ENCODE measurements at regions not wholly inside any gene's neighbourhood (a gene's known extent, or its start where the extent isn't known, plus 50 kb on each side); places are given as distances from the start of the nearest gene placed in this dataset.
"Not testable (repeated sequence)": the region's sequence is repeated elsewhere in the genome, so short reads cannot be mapped to it uniquely, and the experiment has no call there.

GRCh38 chr14:85853996-85854526 is 324.1 kb downstream of the FLRT2 start:
- BruUV-seq (replicated peaks), result no TSS peak
- no peak overlapping the region for H3K27ac Mint-ChIP-seq (ENCODE audit: unreplicated experiment)
- no peaks in the 10 kb centered on the region for H3K27me3 Mint-ChIP-seq (ENCODE audit: unreplicated experiment)
- CTCF ChIA-PET, result no interaction called here
- no peaks in the 10 kb centered on the region for H3K4me1 Mint-ChIP-seq (ENCODE audit: low read depth, unreplicated experiment)
- DNase-seq, result no peak
- intact Hi-C loops (cut with micrococcal nuclease; ENCODE audit: unreplicated experiment), result no loop called here
- H3K36me3 Mint-ChIP-seq (ENCODE audit: insufficient read depth, unreplicated experiment), result no peaks in the 10 kb centered on the region
- TF ChIP-seq, protein P1, sequence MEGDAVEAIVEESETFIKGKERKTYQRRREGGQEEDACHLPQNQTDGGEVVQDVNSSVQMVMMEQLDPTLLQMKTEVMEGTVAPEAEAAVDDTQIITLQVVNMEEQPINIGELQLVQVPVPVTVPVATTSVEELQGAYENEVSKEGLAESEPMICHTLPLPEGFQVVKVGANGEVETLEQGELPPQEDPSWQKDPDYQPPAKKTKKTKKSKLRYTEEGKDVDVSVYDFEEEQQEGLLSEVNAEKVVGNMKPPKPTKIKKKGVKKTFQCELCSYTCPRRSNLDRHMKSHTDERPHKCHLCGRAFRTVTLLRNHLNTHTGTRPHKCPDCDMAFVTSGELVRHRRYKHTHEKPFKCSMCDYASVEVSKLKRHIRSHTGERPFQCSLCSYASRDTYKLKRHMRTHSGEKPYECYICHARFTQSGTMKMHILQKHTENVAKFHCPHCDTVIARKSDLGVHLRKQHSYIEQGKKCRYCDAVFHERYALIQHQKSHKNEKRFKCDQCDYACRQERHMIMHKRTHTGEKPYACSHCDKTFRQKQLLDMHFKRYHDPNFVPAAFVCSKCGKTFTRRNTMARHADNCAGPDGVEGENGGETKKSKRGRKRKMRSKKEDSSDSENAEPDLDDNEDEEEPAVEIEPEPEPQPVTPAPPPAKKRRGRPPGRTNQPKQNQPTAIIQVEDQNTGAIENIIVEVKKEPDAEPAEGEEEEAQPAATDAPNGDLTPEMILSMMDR (IDR thresholded peaks at IDR 0.05; ENCODE audit: unreplicated experiment), result no peak
- H3K4me3 Mint-ChIP-seq (ENCODE audit: low read depth, unreplicated experiment), result no peak overlapping the region
- peaks cover 3% of the 10 kb centered on the region for H3K9me3 Mint-ChIP-seq (ENCODE audit: low read depth, unreplicated experiment)

DNA sequence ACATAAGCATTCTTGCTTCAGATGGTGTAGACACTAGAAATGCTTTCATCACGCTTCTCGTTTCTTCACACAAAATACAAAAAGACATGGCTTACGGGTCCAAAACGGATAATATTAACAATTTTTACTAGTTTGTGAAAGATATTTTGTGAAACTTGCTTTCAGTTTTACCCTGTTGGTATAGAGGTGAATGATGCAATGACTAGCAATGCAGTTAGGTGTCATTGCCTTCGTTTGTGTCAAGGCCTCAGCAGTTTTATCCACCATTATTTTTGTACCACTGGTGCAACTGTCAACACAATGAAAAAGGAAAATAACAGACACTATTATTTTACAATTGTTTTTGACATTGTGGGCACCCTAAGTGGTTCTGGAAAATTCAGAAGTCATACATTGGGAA is 323.0 kb downstream of the FLRT2 start:
- Mint-ChIP-seq H3K4me3 (ENCODE audit: low read depth, unreplicated experiment) (no peak overlapping the region), H3K27me3 (ENCODE audit: unreplicated experiment) (no peaks in the 10 kb centered on the region), H3K36me3 (ENCODE audit: insufficient read depth, unreplicated experiment) (no peaks in the 10 kb centered on the region), H3K27ac (ENCODE audit: unreplicated experiment) (no peak overlapping the region), H3K4me1 (ENCODE audit: low read depth, unreplicated experiment) (no peaks in the 10 kb centered on the region), H3K9me3 (ENCODE audit: low read depth, unreplicated experiment) (no peaks in the 10 kb centered on the region)
- DNase-seq, result no peak
- intact Hi-C loops (cut with micrococcal nuclease; ENCODE audit: unreplicated experiment), result no loop called here
- CTCF ChIA-PET, result interaction anchor here (0.7 kb wide), 1 partner anchor 647 kb away, joined by 3 read pairs; no protein-coding TSS in a partner anchor
- no TSS peak for BruUV-seq (replicated peaks)
- TF ChIP-seq, protein P1 (IDR thresholded peaks at IDR 0.05; ENCODE audit: unreplicated experiment), result no peak

- H3K9me3 Mint-ChIP-seq (ENCODE audit: low read depth, unreplicated experiment); H3K4me1 Mint-ChIP-seq (ENCODE audit: low read depth, unreplicated experiment); H3K36me3 Mint-ChIP-seq (ENCODE audit: insufficient read depth, unreplicated experiment); H3K27me3 Mint-ChIP-seq (ENCODE audit: unreplicated experiment); H3K4me3 Mint-ChIP-seq (ENCODE audit: low read depth, unreplicated experiment); H3K27ac Mint-ChIP-seq (ENCODE audit: unreplicated experiment); BruUV-seq (replicated peaks); DNase-seq; intact Hi-C loops (cut with micrococcal nuclease; ENCODE audit: unreplicated experiment): not testable (repeated sequence)
- CTCF ChIA-PET, result interaction anchor here (0.6 to 0.7 kb wide), 2 partner anchors 385 to 647 kb away, joined by 3 read pairs; no protein-coding TSS in a partner anchor
These were observed 322.2 kb downstream of the FLRT2 start for GRCh38 chr14:85852123-85852522.

GRCh38 chr14:85830549-85830948 is 300.6 kb downstream of the FLRT2 start:
- H3K27me3 Mint-ChIP-seq (ENCODE audit: unreplicated experiment); H3K4me3 Mint-ChIP-seq (ENCODE audit: low read depth, unreplicated experiment); H3K36me3 Mint-ChIP-seq (ENCODE audit: insufficient read depth, unreplicated experiment); DNase-seq; CTCF ChIA-PET; BruUV-seq (replicated peaks); H3K4me1 Mint-ChIP-seq (ENCODE audit: low read depth, unreplicated experiment); intact Hi-C loops (cut with micrococcal nuclease; ENCODE audit: unreplicated experiment); H3K27ac Mint-ChIP-seq (ENCODE audit: unreplicated experiment): not testable (repeated sequence)
- peaks cover 12% of the 10 kb centered on the region for H3K9me3 Mint-ChIP-seq (ENCODE audit: low read depth, unreplicated experiment)

DNA sequence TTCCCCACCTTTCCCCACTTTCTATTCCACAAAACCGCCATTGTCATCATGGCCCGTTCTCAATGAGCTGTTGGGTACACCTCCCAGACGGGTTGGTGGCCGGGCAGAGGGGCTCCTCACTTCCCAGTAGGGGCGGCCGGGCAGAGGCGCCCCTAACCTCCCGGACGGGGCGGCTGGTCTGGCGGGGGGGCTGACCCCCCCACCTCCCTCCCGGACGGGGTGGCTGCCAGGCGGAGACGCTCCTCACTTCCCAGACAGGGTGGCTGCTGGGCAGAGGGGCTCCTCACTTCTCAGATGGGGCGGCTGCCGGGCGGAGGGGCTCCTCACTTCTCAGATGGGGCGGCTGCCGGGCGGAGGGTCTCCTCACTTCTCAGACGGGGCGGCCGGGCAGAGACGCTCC is 299.7 kb downstream of the FLRT2 start:
- CTCF ChIA-PET; H3K27me3 Mint-ChIP-seq (ENCODE audit: unreplicated experiment); H3K4me3 Mint-ChIP-seq (ENCODE audit: low read depth, unreplicated experiment); DNase-seq; intact Hi-C loops (cut with micrococcal nuclease; ENCODE audit: unreplicated experiment); H3K36me3 Mint-ChIP-seq (ENCODE audit: insufficient read depth, unreplicated experiment); H3K27ac Mint-ChIP-seq (ENCODE audit: unreplicated experiment); H3K4me1 Mint-ChIP-seq (ENCODE audit: low read depth, unreplicated experiment); BruUV-seq (replicated peaks): not testable (repeated sequence)
- peaks cover 12% of the 10 kb centered on the region for H3K9me3 Mint-ChIP-seq (ENCODE audit: low read depth, unreplicated experiment)

DNA sequence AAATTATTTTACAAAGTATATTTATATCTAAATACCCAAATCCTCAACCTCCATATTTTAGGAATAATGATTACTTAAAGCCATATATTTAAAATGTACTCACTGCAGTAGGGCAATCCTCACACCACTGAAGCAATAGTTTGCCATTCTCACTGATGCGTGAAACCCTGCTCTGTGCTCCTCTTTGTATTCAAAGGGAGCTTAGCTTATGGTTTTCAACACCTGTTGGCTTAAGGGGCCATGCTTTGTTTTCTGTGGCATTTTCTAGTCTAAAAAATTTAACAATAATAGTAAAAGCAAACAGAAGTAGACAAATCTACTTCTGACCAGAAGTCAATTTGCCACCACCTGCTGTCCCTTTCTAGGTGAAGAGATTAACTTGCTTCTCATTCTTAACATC is 294.6 kb downstream of the FLRT2 start:
- H3K4me3 Mint-ChIP-seq (ENCODE audit: low read depth, unreplicated experiment), result no peak overlapping the region
- no peak overlapping the region for H3K27ac Mint-ChIP-seq (ENCODE audit: unreplicated experiment)
- intact Hi-C loops (cut with micrococcal nuclease; ENCODE audit: unreplicated experiment), result no loop called here

More for the DNA sequence above, 294.6 kb downstream of the FLRT2 start:
- Mint-ChIP-seq H3K9me3 (ENCODE audit: low read depth, unreplicated experiment) (peaks cover 8% of the 10 kb centered on the region), H3K27me3 (ENCODE audit: unreplicated experiment) (no peaks in the 10 kb centered on the region), H3K36me3 (ENCODE audit: insufficient read depth, unreplicated experiment) (no peaks in the 10 kb centered on the region), H3K4me1 (ENCODE audit: low read depth, unreplicated experiment) (no peaks in the 10 kb centered on the region)
- DNase-seq, result no peak
- no TSS peak for BruUV-seq (replicated peaks)
- TF ChIP-seq, protein P1 (IDR thresholded peaks at IDR 0.05; ENCODE audit: unreplicated experiment), result no peak
- CTCF ChIA-PET, result no interaction called here

Measured in Calu3 (cell line).